B cell (primary cell): ENCODE measurements at regions not wholly inside any gene's neighbourhood (a gene's known extent, or its start where the extent isn't known, plus 50 kb on each side); places are given as distances from the start of the nearest gene placed in this dataset.

Source experiments
- ATAC-seq: fragments of 200-7000 bp; cut with Tn5 transposase; one replicate; pipeline ENCODE4 v1.10.0; 2021; ENCODE audit warnings: low read depth, mild to moderate bottlenecking, moderate number of reproducible peaks, moderate library complexity
- CTCF ChIA-PET: fragments of 350-600 bp; sonication (Branson Sonifier 250); formaldehyde crosslinking; loops from one replicate; lab custom pipeline; 2021; ENCODE audit warnings: antibody characterized with exemption, inconsistent platforms; lab: Charles Lee
- POLR2A ChIA-PET: fragments of 350-600 bp; sonication (Branson Sonifier 250); formaldehyde crosslinking; loops from one replicate; lab custom pipeline; 2021; ENCODE audit warnings: antibody characterized with exemption; lab: Charles Lee
- DNase-seq: peaks from one replicate; pipeline ENCODE4 v3.0.0; 2013
- H2AFZ ChIP-seq: 2 replicates; pipeline ENCODE4 v1.6.1; 2012; ENCODE audit warnings: mild to moderate bottlenecking, low read depth, low read length; ENCODE audit not compliant: insufficient read depth, poor library complexity, severe bottlenecking
- H3K27ac ChIP-seq, 2 donors: 1 replicate in 1 of 2; 2 replicates in 1 of 2; pipeline ENCODE4 v1.5.1; 2012 to 2013; ENCODE audit warnings: low read length in 2 of 2, mild to moderate bottlenecking in 2 of 2, moderate library complexity in 1 of 2
- H3K27me3 ChIP-seq, 4 experiments: fragments of 200-600 bp in 1 of 4; sonication (generic) in 1 of 4; replicated peaks in 1 of 4; 1 replicate in 2 of 4; 2 replicates in 2 of 4; pipeline versions ENCODE4 v1.6.1 to v1.7.0; 2013 to 2016; ENCODE audit warnings: low read length in 3 of 4, mild to moderate bottlenecking in 2 of 4, mixed read lengths in 1 of 4, moderate library complexity in 1 of 4; ENCODE audit not compliant: insufficient read depth in 4 of 4, control insufficient read depth in 3 of 4; ENCODE audit errors: control extremely low read depth in 1 of 4
- H3K36me3 ChIP-seq, 2 experiments: replicated peaks in 1 of 2; 1 replicate in 1 of 2; 2 replicates in 1 of 2; pipeline versions ENCODE4 v1.6.1 to v1.7.1; 2013; ENCODE audit warnings: low read length in 1 of 2; ENCODE audit not compliant: insufficient read depth in 2 of 2, control insufficient read depth in 1 of 2; ENCODE audit errors: control extremely low read depth in 1 of 2, extremely low read depth in 1 of 2
- H3K4me1 ChIP-seq, 2 donors: fragments of 200-600 bp in 1 of 2; sonication (generic) in 1 of 2; 1 replicate in 1 of 2; 2 replicates in 1 of 2; pipeline versions ENCODE4 v1.5.1 to v1.6.1; 2013 to 2017; ENCODE audit warnings: low read length in 2 of 2; ENCODE audit not compliant: control insufficient read depth in 2 of 2, insufficient read depth in 2 of 2
- H3K4me2 ChIP-seq: replicated peaks from 2 replicates; pipeline ENCODE3; 2012; ENCODE audit warnings: mild to moderate bottlenecking, low read depth, low read length; ENCODE audit not compliant: poor library complexity, severe bottlenecking
- H3K4me3 ChIP-seq, 5 experiments: fragments of 200-600 bp in 1 of 5; sonication (generic) in 1 of 5; 1 replicate in 3 of 5; 2 replicates in 2 of 5; pipeline versions ENCODE4 v1.5.1 to v1.7.0; 2011 to 2016; ENCODE audit warnings: low read length in 4 of 5, mild to moderate bottlenecking in 4 of 5, low read depth in 2 of 5, control low read depth in 1 of 5, moderate library complexity in 1 of 5; ENCODE audit not compliant: insufficient read depth in 1 of 5; ENCODE audit errors: control extremely low read depth in 1 of 5, extremely low read depth in 1 of 5
- H3K79me2 ChIP-seq: fragments of 200-600 bp; sonication (generic); one replicate; pipeline ENCODE4 v1.6.0; 2016; ENCODE audit warnings: low read length; ENCODE audit not compliant: control insufficient read depth, insufficient read depth
- H3K9ac ChIP-seq: fragments of 200-600 bp; sonication (generic); 2 replicates; pipeline ENCODE4 v1.6.1; 2017; ENCODE audit warnings: mild to moderate bottlenecking, low read length, moderate library complexity
- H3K9me3 ChIP-seq, 3 donors: one replicate each; pipeline versions ENCODE4 v1.6.1 to v1.7.1; 2013; ENCODE audit warnings: low read length in 2 of 3; ENCODE audit not compliant: control insufficient read depth in 2 of 3, insufficient read depth in 1 of 3; ENCODE audit errors: control extremely low read depth in 1 of 3
- H4K20me1 ChIP-seq: 2 replicates; pipeline ENCODE4 v1.6.0; 2012; ENCODE audit warnings: mild to moderate bottlenecking, low read length; ENCODE audit not compliant: insufficient read depth, control insufficient read depth, poor library complexity, severe bottlenecking
- H3K27ac Mint-ChIP-seq: one replicate; pipeline ENCODE4 v1.8.0; 2021; ENCODE audit warnings: mixed read lengths
- H3K27me3 Mint-ChIP-seq: one replicate; pipeline ENCODE4 v1.8.0; 2021; ENCODE audit warnings: mixed read lengths
- H3K4me1 Mint-ChIP-seq: one replicate; pipeline ENCODE4 v1.8.0; 2021; ENCODE audit warnings: mixed read lengths
- H3K4me3 Mint-ChIP-seq: one replicate; pipeline ENCODE4 v1.8.0; 2021; ENCODE audit warnings: mixed read lengths
- H3K9me3 Mint-ChIP-seq: one replicate; pipeline ENCODE4 v1.8.0; 2022; ENCODE audit warnings: mixed read lengths; ENCODE audit not compliant: insufficient read depth
- EZH2 ChIP-seq: IDR thresholded peaks from 2 replicates; pipeline ENCODE4 v1.6.1; 2012; ENCODE audit warnings: borderline replicate concordance, low read depth, mild to moderate bottlenecking, moderate library complexity, low read length; ENCODE audit not compliant: insufficient read depth, poor library complexity, severe bottlenecking
- WGBS: methylation state at CpG from one replicate; pipeline ENCODE4 v1.1.5; 2013; ENCODE audit warnings: missing lambda C conversion rate; ENCODE audit not compliant: insufficient coverage; 5-methylcytosine and 5-hydroxymethylcytosine counted together
- intact Hi-C: fragments of 100-400 bp; cut with micrococcal nuclease; formaldehyde crosslinking; loops from one replicate; pipeline ENCODE4 v1.10.0; 2022
- TF ChIP-seq, protein P1 (sequence below): fragments of 200-600 bp; IDR thresholded peaks from one replicate; pipeline ENCODE4 v1.8.0; 2022; ENCODE audit warnings: antibody characterized with exemption, mild to moderate bottlenecking

GRCh38 chr7:45514944-45515343 lies 59.2 kb upstream of the ADCY1 start:
- no peak overlapping the region for H3K4me3 ChIP-seq
- CTCF ChIA-PET = no interaction called here
- H2AFZ ChIP-seq = no peak overlapping the region
- H3K4me2 ChIP-seq = no peak overlapping the region
- no peak for ATAC-seq
- intact Hi-C loops = no loop called here
- no peaks in the 10 kb centered on the region for H3K4me1 Mint-ChIP-seq
- H3K27ac ChIP-seq = no peak overlapping the region
- peaks cover 8% of the 10 kb centered on the region for H3K9me3 Mint-ChIP-seq
- no CpG with 5 or more reads among the region's 4 CpGs for WGBS
- H3K4me3 Mint-ChIP-seq = no peak overlapping the region
- H3K9ac ChIP-seq = no peak overlapping the region
- H3K27ac Mint-ChIP-seq = no peak overlapping the region
- no peaks in the 10 kb centered on the region for H3K4me1 ChIP-seq
- H4K20me1 ChIP-seq = no peaks in the 10 kb centered on the region
- POLR2A ChIA-PET = no interaction called here
- no peaks in the 10 kb centered on the region for H3K79me2 ChIP-seq
- TF ChIP-seq, protein P1, sequence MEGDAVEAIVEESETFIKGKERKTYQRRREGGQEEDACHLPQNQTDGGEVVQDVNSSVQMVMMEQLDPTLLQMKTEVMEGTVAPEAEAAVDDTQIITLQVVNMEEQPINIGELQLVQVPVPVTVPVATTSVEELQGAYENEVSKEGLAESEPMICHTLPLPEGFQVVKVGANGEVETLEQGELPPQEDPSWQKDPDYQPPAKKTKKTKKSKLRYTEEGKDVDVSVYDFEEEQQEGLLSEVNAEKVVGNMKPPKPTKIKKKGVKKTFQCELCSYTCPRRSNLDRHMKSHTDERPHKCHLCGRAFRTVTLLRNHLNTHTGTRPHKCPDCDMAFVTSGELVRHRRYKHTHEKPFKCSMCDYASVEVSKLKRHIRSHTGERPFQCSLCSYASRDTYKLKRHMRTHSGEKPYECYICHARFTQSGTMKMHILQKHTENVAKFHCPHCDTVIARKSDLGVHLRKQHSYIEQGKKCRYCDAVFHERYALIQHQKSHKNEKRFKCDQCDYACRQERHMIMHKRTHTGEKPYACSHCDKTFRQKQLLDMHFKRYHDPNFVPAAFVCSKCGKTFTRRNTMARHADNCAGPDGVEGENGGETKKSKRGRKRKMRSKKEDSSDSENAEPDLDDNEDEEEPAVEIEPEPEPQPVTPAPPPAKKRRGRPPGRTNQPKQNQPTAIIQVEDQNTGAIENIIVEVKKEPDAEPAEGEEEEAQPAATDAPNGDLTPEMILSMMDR = no peak
- peaks cover 0 to 6% (median 5%) of the 10 kb centered on the region in 3 donors for H3K9me3 ChIP-seq
- H3K27me3 ChIP-seq = no peaks in the 10 kb centered on the region
- H3K27me3 Mint-ChIP-seq = peaks cover 13% of the 10 kb centered on the region
- H3K36me3 ChIP-seq = no peaks in the 10 kb centered on the region
- no peak for DNase-seq

GRCh38 chr7:45515346-45515745 lies 58.8 kb upstream of the ADCY1 start:
- Mint-ChIP-seq H3K9me3 (peaks cover 8% of the 10 kb centered on the region), H3K4me1 (no peaks in the 10 kb centered on the region), H3K27ac (no peak overlapping the region), H3K4me3 (no peak overlapping the region), H3K27me3 (peaks cover 13% of the 10 kb centered on the region)
- ChIA-PET CTCF (no interaction called here), POLR2A (no interaction called here)
- H3K4me2 ChIP-seq = no peak overlapping the region
- no peaks in the 10 kb centered on the region for H3K4me1 ChIP-seq
- no peak overlapping the region for H3K4me3 ChIP-seq
- intact Hi-C loops = no loop called here
- no peaks in the 10 kb centered on the region for H3K27me3 ChIP-seq
- H2AFZ ChIP-seq = no peak overlapping the region
- H3K27ac ChIP-seq = no peak overlapping the region
- no peak for DNase-seq
- H3K9me3 ChIP-seq = peaks cover 0 to 6% (median 5%) of the 10 kb centered on the region in 3 donors
- H3K9ac ChIP-seq = no peak overlapping the region
- no peaks in the 10 kb centered on the region for H3K79me2 ChIP-seq
- H3K36me3 ChIP-seq = no peaks in the 10 kb centered on the region
- TF ChIP-seq, protein P1 = no peak
- TF ChIP-seq EZH2 = no peak
- no peak for ATAC-seq
- H4K20me1 ChIP-seq = no peaks in the 10 kb centered on the region
